Natural killer cell (primary cell): ENCODE measurements at regions not wholly inside any gene's neighbourhood (a gene's known extent, or its start where the extent isn't known, plus 50 kb on each side); places are given as distances from the start of the nearest gene placed in this dataset.

ENCODE experiments used
- ATAC-seq, 3 donors: fragments of 150-1000 bp in 2 of 3; fragments of 200-7000 bp in 1 of 3; cut with Tn5 transposase; 1 replicate in 1 of 3; 2 replicates in 2 of 3; pipeline ENCODE4 v1.10.0; 2021; ENCODE audit warnings: mild to moderate bottlenecking in 2 of 3, moderate library complexity in 2 of 3
- DNase-seq, 2 donors: peaks; one replicate each; pipeline versions ENCODE4 v3.0.0 to v3.0.0-alpha.2; 2013 to 2021; ENCODE audit warnings: mixed read lengths in 1 of 2
- H3K27ac ChIP-seq: one replicate; pipeline ENCODE4 v1.5.1; 2013; ENCODE audit warnings: mild to moderate bottlenecking, low read length
- H3K27me3 ChIP-seq: one replicate; pipeline ENCODE4 v1.6.1; 2013; ENCODE audit warnings: low read length; ENCODE audit not compliant: control insufficient read depth, insufficient read depth
- H3K36me3 ChIP-seq: one replicate; pipeline ENCODE4 v1.6.1; 2013; ENCODE audit warnings: low read length; ENCODE audit not compliant: control insufficient read depth, insufficient read depth
- H3K4me1 ChIP-seq: one replicate; pipeline ENCODE4 v1.6.1; 2013; ENCODE audit warnings: low read length; ENCODE audit not compliant: control insufficient read depth, insufficient read depth
- H3K4me3 ChIP-seq: one replicate; pipeline ENCODE4 v1.5.1; 2013; ENCODE audit warnings: low read length
- H3K9me3 ChIP-seq: one replicate; pipeline ENCODE4 v1.6.1; 2013; ENCODE audit warnings: low read length; ENCODE audit not compliant: control insufficient read depth, insufficient read depth
- H3K27ac Mint-ChIP-seq, 2 donors: one replicate each; pipeline ENCODE4 v1.8.0; 2022; ENCODE audit warnings: mild to moderate bottlenecking in 2 of 2, mixed read lengths in 2 of 2, moderate library complexity in 1 of 2
- H3K27me3 Mint-ChIP-seq, 2 donors: one replicate each; pipeline ENCODE4 v1.8.0; 2022; ENCODE audit warnings: low read depth in 2 of 2, mixed read lengths in 2 of 2
- H3K36me3 Mint-ChIP-seq: one replicate; pipeline ENCODE4 v1.8.0; 2022; ENCODE audit warnings: mixed read lengths
- H3K4me1 Mint-ChIP-seq, 2 donors: one replicate each; pipeline ENCODE4 v1.8.0; 2022; ENCODE audit warnings: mixed read lengths in 2 of 2
- H3K4me3 Mint-ChIP-seq: one replicate; pipeline ENCODE4 v1.8.0; 2022; ENCODE audit warnings: mild to moderate bottlenecking, moderate library complexity, mixed read lengths
- H3K9me3 Mint-ChIP-seq, 2 donors: one replicate each; pipeline ENCODE4 v1.8.0; 2022; ENCODE audit warnings: mixed read lengths in 2 of 2
- WGBS: methylation state at CpG from one replicate; pipeline ENCODE4 v1.1.7; 2013; ENCODE audit warnings: missing lambda C conversion rate; ENCODE audit not compliant: insufficient coverage; 5-methylcytosine and 5-hydroxymethylcytosine counted together
- intact Hi-C: fragments of 100-400 bp; cut with micrococcal nuclease; formaldehyde crosslinking; loops from one replicate; pipeline ENCODE4 v1.14.2; 2022
- TF ChIP-seq, protein P1 (sequence below): fragments of 200-600 bp; IDR thresholded peaks from one replicate; pipeline ENCODE4 v1.8.0; 2022; ENCODE audit warnings: antibody characterized with exemption

GRCh38 chr18:42649331-42650035 lies 466.0 kb downstream of the RIT2 start:
- H3K27ac Mint-ChIP-seq: no peak overlapping the region
- WGBS: 85% methylated on average over 5 of the region's 5 CpGs

GRCh38 chr18:42654556-42654955 lies 460.9 kb downstream of the RIT2 start:
- Histone ChIP-seq H3K4me3 (no peak overlapping the region), H3K27ac (no peak overlapping the region), H3K36me3 (no peaks in the 10 kb centered on the region), H3K4me1 (no peaks in the 10 kb centered on the region), H3K9me3 (no peaks in the 10 kb centered on the region), H3K27me3 (no peaks in the 10 kb centered on the region)
- intact Hi-C loops: no loop called here
- no peak for DNase-seq
- whole genome bisulfite sequencing: 11% methylated on average over 3 of the region's 3 CpGs
- peaks cover 9 to 28% of the 10 kb centered on the region in 2 donors for H3K9me3 Mint-ChIP-seq
- H3K27ac Mint-ChIP-seq: no peak overlapping the region
- no peaks in the 10 kb centered on the region for H3K4me1 Mint-ChIP-seq
- no peaks in the 10 kb centered on the region for H3K36me3 Mint-ChIP-seq
- no peak overlapping the region for H3K4me3 Mint-ChIP-seq
- no peaks in the 10 kb centered on the region for H3K27me3 Mint-ChIP-seq
- TF ChIP-seq, protein P1, sequence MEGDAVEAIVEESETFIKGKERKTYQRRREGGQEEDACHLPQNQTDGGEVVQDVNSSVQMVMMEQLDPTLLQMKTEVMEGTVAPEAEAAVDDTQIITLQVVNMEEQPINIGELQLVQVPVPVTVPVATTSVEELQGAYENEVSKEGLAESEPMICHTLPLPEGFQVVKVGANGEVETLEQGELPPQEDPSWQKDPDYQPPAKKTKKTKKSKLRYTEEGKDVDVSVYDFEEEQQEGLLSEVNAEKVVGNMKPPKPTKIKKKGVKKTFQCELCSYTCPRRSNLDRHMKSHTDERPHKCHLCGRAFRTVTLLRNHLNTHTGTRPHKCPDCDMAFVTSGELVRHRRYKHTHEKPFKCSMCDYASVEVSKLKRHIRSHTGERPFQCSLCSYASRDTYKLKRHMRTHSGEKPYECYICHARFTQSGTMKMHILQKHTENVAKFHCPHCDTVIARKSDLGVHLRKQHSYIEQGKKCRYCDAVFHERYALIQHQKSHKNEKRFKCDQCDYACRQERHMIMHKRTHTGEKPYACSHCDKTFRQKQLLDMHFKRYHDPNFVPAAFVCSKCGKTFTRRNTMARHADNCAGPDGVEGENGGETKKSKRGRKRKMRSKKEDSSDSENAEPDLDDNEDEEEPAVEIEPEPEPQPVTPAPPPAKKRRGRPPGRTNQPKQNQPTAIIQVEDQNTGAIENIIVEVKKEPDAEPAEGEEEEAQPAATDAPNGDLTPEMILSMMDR: no peak
- ATAC-seq: no peak

More at GRCh38 chr18:42649331-42650035, 466.0 kb downstream of the RIT2 start:
- Mint-ChIP-seq H3K36me3 (peaks cover 5% of the 10 kb centered on the region), H3K4me1 (no peaks in the 10 kb centered on the region), H3K9me3 (peaks cover 18 to 25% of the 10 kb centered on the region in 2 donors), H3K4me3 (no peak overlapping the region), H3K27me3 (no peaks in the 10 kb centered on the region)
- Histone ChIP-seq H3K36me3 (no peaks in the 10 kb centered on the region), H3K9me3 (no peaks in the 10 kb centered on the region), H3K4me3 (no peak overlapping the region), H3K4me1 (no peaks in the 10 kb centered on the region), H3K27ac (no peak overlapping the region), H3K27me3 (no peaks in the 10 kb centered on the region)
- intact Hi-C loops: no loop called here
- DNase-seq: no peak
- TF ChIP-seq, protein P1: no peak
- no peak for ATAC-seq

- no peak for ATAC-seq
- Mint-ChIP-seq H3K27me3 (no peaks in the 10 kb centered on the region), H3K27ac (no peak overlapping the region), H3K4me1 (no peaks in the 10 kb centered on the region), H3K4me3 (no peak overlapping the region), H3K36me3 (no peaks in the 10 kb centered on the region), H3K9me3 (peaks cover 6 to 21% of the 10 kb centered on the region in 2 donors)
- Histone ChIP-seq H3K4me1 (no peaks in the 10 kb centered on the region), H3K27me3 (no peaks in the 10 kb centered on the region), H3K27ac (no peak overlapping the region), H3K9me3 (no peaks in the 10 kb centered on the region), H3K4me3 (no peak overlapping the region), H3K36me3 (no peaks in the 10 kb centered on the region)
- WGBS: no CpG with 5 or more reads among the region's 1 CpG
- intact Hi-C loops: no loop called here
- DNase-seq: no peak
- TF ChIP-seq, protein P1: no peak
Observed at GRCh38 chr18:42657551-42657950, 457.9 kb downstream of the RIT2 start.

DNA sequence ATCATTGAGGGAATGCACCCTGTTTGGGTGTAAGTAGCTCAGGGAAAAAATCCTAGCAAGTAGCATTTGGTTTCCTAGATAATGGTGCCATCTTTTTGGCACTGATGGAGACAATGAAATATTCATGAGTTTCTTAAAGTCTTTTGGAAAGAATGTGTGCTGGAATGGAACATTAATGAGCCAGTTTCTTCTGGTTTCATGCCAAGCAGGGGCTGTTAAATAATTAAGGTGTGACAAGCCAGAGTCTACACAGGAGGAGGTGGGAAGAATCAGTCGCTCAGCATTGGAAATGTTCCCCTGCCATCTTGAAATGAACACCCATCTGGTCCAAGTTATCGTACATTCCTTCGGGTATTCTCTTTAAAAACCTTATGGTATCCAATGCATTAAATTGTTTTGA lies 457.3 kb downstream of the RIT2 start:
- Mint-ChIP-seq H3K4me1 (no peaks in the 10 kb centered on the region), H3K9me3 (peaks cover 6 to 21% of the 10 kb centered on the region in 2 donors), H3K4me3 (no peak overlapping the region), H3K27ac (no peak overlapping the region), H3K36me3 (no peaks in the 10 kb centered on the region), H3K27me3 (no peaks in the 10 kb centered on the region)
- H3K36me3 ChIP-seq: no peaks in the 10 kb centered on the region
- intact Hi-C loops: no loop called here
- 92% methylated on average over 3 of the region's 3 CpGs for WGBS
- no peak overlapping the region for H3K4me3 ChIP-seq
- H3K4me1 ChIP-seq: no peaks in the 10 kb centered on the region
- no peaks in the 10 kb centered on the region for H3K27me3 ChIP-seq
- H3K9me3 ChIP-seq: no peaks in the 10 kb centered on the region
- ATAC-seq (no peak), DNase-seq (no peak)
- TF ChIP-seq, protein P1: no peak
- H3K27ac ChIP-seq: no peak overlapping the region
